Psoas muscle (tissue), 7 donors: ENCODE measurements at regions not wholly inside any gene's neighbourhood (a gene's known extent, or its start where the extent isn't known, plus 50 kb on each side); places are given as distances from the start of the nearest gene placed in this dataset.

Source experiments
- ATAC-seq, 4 donors: fragments of 200-7000 bp; cut with Tn5 transposase; one replicate each; pipeline ENCODE4 v1.9.1; 2020; ENCODE audit warnings: moderate library complexity in 3 of 4, mild to moderate bottlenecking in 2 of 4
- DNase-seq, 2 donors: peaks; one replicate each; pipeline ENCODE4 v3.0.0-alpha.2; 2020
- H3K27ac ChIP-seq: fragments of 200-600 bp; one replicate; pipeline ENCODE4 v1.8.0; 2022
- H3K27me3 ChIP-seq, 3 donors: fragments of 200-600 bp in 1 of 3; one replicate each; pipeline versions ENCODE4 v1.6.1 to v1.8.0; 2013 to 2022; ENCODE audit warnings: low read length in 2 of 3, mild to moderate bottlenecking in 2 of 3, moderate library complexity in 1 of 3; ENCODE audit not compliant: insufficient read depth in 3 of 3
- H3K36me3 ChIP-seq, 2 donors: fragments of 200-600 bp in 1 of 2; one replicate each; pipeline versions ENCODE4 v1.6.1 to v1.8.0; 2013 to 2022; ENCODE audit warnings: low read depth in 1 of 2, mild to moderate bottlenecking in 1 of 2, moderate library complexity in 1 of 2; ENCODE audit not compliant: insufficient read depth in 1 of 2
- H3K4me1 ChIP-seq: fragments of 200-600 bp; one replicate; pipeline ENCODE4 v1.8.0; 2022
- H3K4me3 ChIP-seq: fragments of 200-600 bp; one replicate; pipeline ENCODE4 v1.8.0; 2022; ENCODE audit warnings: mild to moderate bottlenecking
- H3K9me3 ChIP-seq: fragments of 200-600 bp; one replicate; pipeline ENCODE4 v1.8.0; 2022
- WGBS, 3 donors: extraction: QIAGEN DNeasy Blood & Tissue Kit; methylation state at CpG; one replicate each; pipeline versions ENCODE4 v1.1.6 to v1.1.7; 2013; 5-methylcytosine and 5-hydroxymethylcytosine counted together
- intact Hi-C, 2 donors: fragments of 100-400 bp; cut with DNase I; formaldehyde crosslinking; loops; one replicate each; pipeline versions ENCODE4 v1.11.0 to v1.14.2; 2022
- TF ChIP-seq, protein P1 (sequence below): fragments of 200-600 bp; IDR thresholded peaks from one replicate; pipeline ENCODE4 v1.8.0; 2022; ENCODE audit warnings: antibody characterized with exemption
- donor health status: healthy with polysubstance abuse.
- donor health status: DM: no; HTN: no; CAD: no; lungs with moderate emphysema.
- donor health status: Bipolar disorder and iron deficiency.
- donor health status: healthy.
- donor health status: DM: yes; HTN: yes; CAD: no.
- donor health status: DM: no; HTN: no; CAD: no.
- donor health status: DM: yes; HTN: yes; CAD: no.

DNA sequence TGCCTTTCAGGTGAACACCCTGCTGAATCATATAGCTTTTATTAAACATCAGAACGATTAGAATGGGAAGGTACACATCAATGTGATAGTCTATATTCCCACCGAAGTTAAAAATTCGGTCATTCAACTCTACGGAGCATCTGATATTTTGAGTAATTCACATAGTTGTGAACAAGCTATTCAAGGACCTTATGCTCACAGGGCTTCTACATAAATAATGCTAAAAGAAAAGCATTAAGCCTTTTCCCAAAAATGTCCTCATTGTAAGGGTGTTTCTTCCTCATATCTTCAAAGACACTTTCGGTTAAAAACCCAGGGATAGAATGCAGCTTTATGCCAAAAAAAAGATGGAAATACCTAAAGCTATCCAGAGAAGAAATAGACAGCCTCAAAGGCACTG, 79.7 kb upstream of the EDNRA start:
- no peaks in the 10 kb centered on the region for H3K9me3 ChIP-seq
- H3K27ac ChIP-seq = no peak overlapping the region
- ATAC-seq (no peak), DNase-seq (no peak)
- intact Hi-C loops = no loop called here
- H3K4me1 ChIP-seq = no peaks in the 10 kb centered on the region
- WGBS, 3 donors = 65 to 79% (median 71%) methylated on average over 5 of the region's 5 CpGs
- H3K36me3 ChIP-seq = no peaks in the 10 kb centered on the region
- no peaks in the 10 kb centered on the region for H3K27me3 ChIP-seq
- H3K4me3 ChIP-seq = no peak overlapping the region
- TF ChIP-seq, protein P1, sequence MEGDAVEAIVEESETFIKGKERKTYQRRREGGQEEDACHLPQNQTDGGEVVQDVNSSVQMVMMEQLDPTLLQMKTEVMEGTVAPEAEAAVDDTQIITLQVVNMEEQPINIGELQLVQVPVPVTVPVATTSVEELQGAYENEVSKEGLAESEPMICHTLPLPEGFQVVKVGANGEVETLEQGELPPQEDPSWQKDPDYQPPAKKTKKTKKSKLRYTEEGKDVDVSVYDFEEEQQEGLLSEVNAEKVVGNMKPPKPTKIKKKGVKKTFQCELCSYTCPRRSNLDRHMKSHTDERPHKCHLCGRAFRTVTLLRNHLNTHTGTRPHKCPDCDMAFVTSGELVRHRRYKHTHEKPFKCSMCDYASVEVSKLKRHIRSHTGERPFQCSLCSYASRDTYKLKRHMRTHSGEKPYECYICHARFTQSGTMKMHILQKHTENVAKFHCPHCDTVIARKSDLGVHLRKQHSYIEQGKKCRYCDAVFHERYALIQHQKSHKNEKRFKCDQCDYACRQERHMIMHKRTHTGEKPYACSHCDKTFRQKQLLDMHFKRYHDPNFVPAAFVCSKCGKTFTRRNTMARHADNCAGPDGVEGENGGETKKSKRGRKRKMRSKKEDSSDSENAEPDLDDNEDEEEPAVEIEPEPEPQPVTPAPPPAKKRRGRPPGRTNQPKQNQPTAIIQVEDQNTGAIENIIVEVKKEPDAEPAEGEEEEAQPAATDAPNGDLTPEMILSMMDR = no peak

GRCh38 chr4:147407261-147408045, 73.4 kb upstream of the EDNRA start:
- Histone ChIP-seq H3K36me3 (no peaks in the 10 kb centered on the region), H3K4me1 (no peaks in the 10 kb centered on the region), H3K27ac (no peak overlapping the region), H3K9me3 (no peaks in the 10 kb centered on the region), H3K27me3 (no peaks in the 10 kb centered on the region), H3K4me3 (no peak overlapping the region)
- DNase-seq = no peak
- TF ChIP-seq, protein P1 = no peak
- 25 to 39% (median 33%) methylated on average over 5 of the region's 5 CpGs for WGBS, 3 donors
- intact Hi-C loops = no loop called here
- no peak for ATAC-seq

DNA sequence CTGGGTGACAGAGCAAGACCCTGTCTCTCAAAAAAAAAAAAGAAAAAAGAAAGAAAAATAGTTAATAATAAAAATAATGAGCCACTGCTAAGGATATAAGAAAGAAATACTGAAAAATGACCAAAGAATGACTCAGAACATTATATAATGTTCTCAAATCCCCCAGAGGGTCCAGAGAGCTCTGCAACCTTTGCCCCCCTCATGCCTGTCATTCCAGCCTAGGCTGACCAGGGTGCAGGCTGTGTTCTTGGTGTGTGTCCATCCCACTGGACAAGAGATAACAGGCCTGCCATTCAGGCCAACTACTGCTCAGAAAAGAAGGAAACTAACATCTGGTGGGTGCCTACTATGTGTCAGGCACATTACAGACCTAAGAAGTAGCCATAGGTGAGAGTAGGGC, 72.7 kb upstream of the EDNRA start:
- DNase-seq = no peak
- intact Hi-C loops = no loop called here
- Histone ChIP-seq H3K36me3 (no peaks in the 10 kb centered on the region), H3K27ac (no peak overlapping the region), H3K4me1 (no peaks in the 10 kb centered on the region), H3K27me3 (no peaks in the 10 kb centered on the region), H3K9me3 (no peaks in the 10 kb centered on the region), H3K4me3 (no peak overlapping the region)
- no peak for ATAC-seq
- TF ChIP-seq, protein P1 = no peak

- 37 to 47% (median 41%) methylated on average over 2 of the region's 2 CpGs for WGBS, 3 donors
- no peak for ATAC-seq
- no peak overlapping the region for H3K27ac ChIP-seq
Observed at GRCh38 chr4:147409350-147409749, 71.5 kb upstream of the EDNRA start.

More at GRCh38 chr4:147409350-147409749, 71.5 kb upstream of the EDNRA start:
- Histone ChIP-seq H3K4me1 (no peaks in the 10 kb centered on the region), H3K36me3 (no peaks in the 10 kb centered on the region), H3K4me3 (no peak overlapping the region), H3K9me3 (no peaks in the 10 kb centered on the region), H3K27me3 (no peaks in the 10 kb centered on the region)
- intact Hi-C loops = no loop called here
- DNase-seq = no peak
- TF ChIP-seq, protein P1 = no peak
